CD4-positive, alpha-beta T cell treated with Interleukin-10 for 1 hour (primary cell): ENCODE measurements at regions not wholly inside any gene's neighbourhood (a gene's known extent, or its start where the extent isn't known, plus 50 kb on each side); places are given as distances from the start of the nearest gene placed in this dataset.

Experiments used
- DNase-seq: peaks from one replicate; pipeline ENCODE4 v3.0.0-alpha.2; 2020

DNA sequence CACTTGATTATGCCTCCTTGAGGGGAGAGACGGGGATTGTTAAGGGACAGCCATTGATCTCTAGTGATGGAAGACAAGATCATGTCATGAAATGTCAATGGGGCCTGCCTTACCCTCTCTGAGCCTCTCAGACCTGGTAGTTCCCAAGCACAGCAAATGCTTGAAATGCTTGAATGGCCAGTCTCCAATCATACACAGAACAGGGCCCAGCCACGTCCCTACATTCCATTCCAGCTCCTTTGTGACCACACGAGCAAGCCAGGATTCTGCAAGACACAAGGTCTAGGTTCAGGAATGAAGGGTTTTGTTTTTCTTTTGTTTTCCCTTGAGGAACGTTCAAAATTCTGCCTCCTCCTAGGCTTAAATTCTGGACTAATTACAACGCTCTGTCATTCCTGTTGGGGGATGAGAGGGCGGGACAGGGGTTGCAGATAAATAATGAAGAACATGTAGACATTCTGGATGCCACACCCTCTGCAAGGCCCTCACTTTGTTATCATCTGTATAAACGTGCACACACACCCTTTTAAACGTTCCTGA lies 98.1 kb upstream of the YPEL5 start:
- DNase-seq, result no peak

DNA sequence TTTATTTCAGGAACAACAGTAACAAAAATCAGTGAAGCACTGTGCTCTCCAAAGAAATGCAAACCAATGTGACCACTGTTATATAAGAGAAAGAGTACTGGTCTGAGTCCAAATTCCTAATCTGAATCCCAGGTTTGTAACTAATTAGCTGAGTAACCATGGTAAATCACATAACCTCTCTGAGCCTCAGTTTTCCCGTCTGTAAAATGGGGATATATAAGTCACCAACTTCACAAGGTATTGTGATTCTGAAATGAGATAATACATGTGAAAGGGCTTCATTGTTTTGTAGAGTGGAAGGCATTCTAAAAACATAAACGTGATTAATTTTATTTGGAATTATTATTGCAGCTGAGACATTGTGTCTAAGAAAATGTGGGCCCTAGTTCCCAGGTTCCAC lies 91.3 kb upstream of the YPEL5 start:
- DNase-seq, result no peak

DNA sequence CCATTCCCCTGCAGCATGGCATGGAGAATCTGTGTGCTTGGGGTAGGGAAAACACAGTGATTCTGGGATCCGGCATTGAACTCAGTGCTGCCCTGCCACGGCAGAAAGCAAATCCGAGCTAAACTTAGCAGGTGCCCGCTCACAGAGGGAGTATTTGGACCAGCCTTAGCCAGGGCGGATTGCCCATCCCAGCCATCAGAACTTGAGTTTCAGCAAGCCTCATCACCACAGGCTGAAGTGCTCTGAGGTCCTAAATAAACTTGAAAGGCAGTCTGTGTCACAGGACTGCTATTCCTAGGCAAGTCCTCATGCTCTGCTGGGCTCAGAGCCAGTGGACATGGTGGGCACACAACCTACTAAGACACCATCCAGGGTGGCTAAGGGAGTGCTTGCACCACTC lies 86.2 kb upstream of the YPEL5 start:
- DNase-seq, result no peak

DNA sequence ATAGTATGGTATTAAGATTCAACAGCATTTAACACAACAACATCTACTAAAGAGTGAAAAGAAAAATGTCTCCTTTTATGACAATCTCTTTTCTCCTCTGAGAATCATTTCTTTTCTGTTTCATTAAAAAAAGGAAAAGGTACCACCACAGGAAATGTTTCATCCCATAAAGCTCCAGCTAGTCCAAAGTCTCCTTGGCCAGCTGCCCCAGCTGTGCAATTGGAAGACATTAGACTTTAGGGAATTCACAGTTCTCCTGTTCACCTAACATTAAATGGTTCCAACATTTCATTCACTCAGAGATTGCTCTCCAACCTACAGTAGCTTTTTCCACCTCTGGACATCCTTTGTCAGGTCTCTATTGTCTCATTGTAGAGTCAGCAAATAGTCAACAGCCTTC lies 78.7 kb upstream of the YPEL5 start:
- no peak for DNase-seq

DNA sequence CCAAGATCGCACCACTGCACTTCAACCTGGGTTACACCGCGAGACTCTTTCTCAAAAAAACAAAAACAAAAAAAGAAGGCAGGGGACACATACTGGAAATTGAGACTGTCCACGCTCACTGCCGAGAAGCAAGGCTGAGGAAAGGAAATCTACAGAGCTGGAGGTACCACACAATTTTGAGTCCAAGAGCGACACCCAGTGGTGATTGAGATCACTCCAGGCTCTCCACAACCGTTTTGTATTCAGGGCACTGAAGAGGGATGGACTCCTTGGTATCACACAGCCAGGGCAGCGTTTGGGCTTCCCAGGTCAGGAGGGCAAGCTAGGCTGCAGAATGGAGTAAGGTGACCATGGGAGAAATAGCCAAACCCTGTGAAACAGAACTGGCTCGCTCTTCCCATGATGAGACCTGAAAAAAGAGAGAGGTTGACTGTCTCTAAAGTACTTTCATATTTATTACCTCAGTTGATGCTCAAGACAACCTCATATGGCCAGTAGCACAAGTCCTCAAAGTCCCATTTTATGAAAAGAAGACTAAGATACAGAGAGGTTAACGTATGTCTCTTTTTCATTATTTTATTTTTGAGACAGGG lies 74.5 kb upstream of the YPEL5 start:
- DNase-seq, result peak; percentile 61

DNA sequence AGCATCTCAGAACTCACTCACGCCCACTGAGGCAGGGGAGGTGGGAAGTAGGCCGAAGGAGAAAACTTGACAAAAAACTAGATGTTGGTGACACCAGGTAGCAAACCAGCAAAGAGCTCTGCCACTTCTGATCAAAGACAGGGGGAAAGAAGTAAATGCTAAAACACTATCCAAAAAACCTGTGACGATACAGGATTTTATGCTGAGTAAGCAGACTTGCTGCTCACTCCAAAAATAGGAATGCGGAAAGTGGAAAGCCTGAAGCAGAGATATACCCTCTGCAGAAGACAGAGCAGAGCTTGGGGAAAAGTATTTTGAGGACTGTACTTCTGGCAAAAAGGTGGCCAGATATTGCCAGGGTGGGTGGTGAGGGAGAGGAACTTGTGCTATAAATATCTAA lies 73.3 kb upstream of the YPEL5 start:
- DNase-seq, result no peak

DNA sequence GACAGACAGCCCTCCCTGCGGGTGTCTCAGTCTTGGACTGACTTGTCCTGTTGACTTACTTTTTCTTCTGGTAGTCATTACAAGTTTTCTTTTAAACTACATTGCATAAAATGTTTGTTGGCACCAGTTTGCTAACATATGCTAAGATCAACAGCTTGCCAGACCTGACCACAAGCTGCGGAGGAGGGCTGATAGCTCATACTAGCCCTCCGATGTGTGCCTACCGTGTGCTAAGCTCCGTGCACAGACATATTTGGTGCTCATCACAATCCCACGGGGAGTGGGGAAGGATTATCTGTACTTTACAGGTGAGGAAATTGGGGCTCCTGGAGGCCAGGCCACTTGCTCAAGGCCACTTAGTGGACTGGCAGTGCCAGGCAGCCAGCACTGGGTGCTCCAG lies 72.8 kb upstream of the YPEL5 start:
- no peak for DNase-seq

DNA sequence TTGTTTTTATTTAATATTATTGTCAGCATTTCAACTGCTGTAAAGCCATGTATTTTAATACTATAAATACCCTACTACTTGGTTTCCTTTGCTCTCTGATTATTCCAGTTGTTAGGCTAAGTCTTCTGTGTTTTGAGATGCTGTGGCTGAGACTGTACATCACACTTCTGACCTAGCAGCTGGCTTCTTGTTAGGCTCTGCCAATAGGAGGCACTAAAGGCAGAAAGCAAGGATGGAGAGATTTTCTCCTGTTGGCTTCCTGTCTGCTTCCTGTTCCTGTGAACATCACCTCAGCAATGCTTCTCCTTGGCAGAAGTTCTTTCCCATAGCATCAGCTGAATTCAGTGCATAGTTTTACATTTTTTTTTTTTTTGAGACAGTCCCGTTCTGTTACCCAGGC lies 68.3 kb upstream of the YPEL5 start:
- no peak for DNase-seq

DNA sequence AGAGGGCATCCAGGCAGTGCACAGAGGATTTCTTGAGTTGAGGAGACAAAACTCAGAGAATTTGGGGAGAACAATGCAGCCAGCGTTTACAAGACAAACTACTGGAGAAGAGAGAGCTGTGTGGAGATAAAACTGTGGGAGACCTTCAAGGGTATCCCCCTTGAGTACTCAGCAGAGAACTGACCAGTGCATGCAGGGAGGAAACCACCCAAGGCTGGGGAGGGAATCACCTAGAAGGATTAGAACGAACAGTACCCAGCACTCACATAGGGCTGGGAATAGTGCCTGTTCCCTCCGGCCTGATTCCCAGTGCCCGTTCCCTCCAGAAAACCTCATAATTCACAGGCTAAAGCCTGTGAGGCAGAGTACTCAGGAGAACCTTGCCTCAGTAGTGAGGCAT lies 61.9 kb upstream of the YPEL5 start:
- no peak for DNase-seq

DNA sequence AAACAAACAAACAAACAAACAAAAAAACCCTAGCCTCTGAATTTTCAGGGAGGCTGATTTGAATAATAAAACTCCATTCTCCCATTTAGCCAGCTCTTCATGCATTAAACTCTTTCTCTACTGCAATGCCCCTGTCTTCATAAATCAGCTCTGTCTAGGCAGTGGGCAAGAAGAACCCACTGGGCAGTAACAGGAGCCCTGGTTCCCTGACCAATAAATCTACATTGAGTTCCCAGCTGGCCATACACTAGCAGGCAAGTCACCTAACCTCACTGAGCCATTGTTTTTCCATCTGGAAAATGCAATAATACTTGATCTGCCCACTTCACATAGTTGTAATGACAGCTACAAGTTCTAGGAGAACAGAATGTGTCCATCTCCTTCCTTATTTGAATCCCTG lies 57.6 kb upstream of the YPEL5 start:
- no peak for DNase-seq

DNA sequence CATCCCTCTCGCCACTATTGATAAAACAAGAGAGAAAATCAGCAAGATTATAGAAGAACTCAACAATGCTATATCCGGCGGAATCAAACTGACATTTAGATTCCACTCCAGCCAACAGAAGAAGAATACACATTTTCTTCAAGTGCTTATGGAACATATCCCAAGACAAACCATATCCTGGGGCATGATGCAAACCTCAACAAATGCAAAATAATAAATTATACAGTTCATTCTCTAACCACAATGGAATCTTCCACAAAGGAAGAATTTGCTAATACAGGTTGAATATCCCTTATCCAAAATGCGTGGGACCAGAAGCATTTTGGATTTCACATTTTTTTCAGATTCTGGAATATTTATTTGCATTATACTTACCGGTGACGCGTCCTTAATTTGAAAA lies 51.4 kb upstream of the YPEL5 start:
- DNase-seq, result no peak

DNA sequence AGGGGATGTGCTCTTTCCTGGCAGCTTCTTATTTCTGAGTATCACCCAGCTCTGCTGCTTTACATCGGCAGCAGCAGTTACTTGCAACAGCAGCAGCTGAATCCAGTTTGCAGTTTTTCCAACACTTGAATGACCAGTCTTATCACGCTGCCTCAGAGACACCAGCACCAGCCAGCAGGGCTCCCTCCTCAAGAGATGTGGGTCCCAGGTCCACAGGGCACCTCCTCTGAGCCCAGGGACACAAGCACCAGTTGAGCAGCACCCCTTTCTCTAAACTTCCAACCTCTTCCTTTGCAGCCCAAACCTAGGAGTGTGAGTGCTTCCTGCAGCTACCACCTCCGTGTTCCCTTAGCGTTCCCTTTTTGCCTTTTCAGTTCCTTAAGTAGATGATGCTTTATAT lies 50.4 kb upstream of the YPEL5 start:
- no peak for DNase-seq
